PC-3 (cell line): ENCODE measurements at regions not wholly inside any gene's neighbourhood (a gene's known extent, or its start where the extent isn't known, plus 50 kb on each side); places are given as distances from the start of the nearest gene placed in this dataset.

ENCODE experiments used
- ATAC-seq: fragments of 200-7000 bp; cut with Tn5 transposase; 2 replicates; pipeline ENCODE4 v1.9.1; 2020; ENCODE audit warnings: mild to moderate bottlenecking, moderate library complexity
- BruUV-seq: library from RNA; stranded (reverse); fragments of 400-500 nt; replicated peaks from 2 replicates; lab custom pipeline; 2021; lab: Mats Ljungman, UMichigan
- CTCF ChIA-PET: fragments of 300-600 bp; sonication (Branson Sonifier 250); formaldehyde crosslinking; loops from one replicate; lab custom pipeline; 2022; ENCODE audit warnings: antibody characterized with exemption; lab: Charles Lee
- POLR2A ChIA-PET: fragments of 300-600 bp; sonication (Branson Sonifier 250); formaldehyde crosslinking; loops from one replicate; lab custom pipeline; 2022; ENCODE audit warnings: antibody characterized with exemption; ENCODE audit not compliant: unreplicated experiment; lab: Charles Lee
- DNase-seq: peaks from one replicate; pipeline ENCODE4 v3.0.0-alpha.2; 2015
- H2AFZ ChIP-seq: fragments of 300-600 bp; sonication (generic); 2 replicates; pipeline ENCODE4 v1.6.0; 2016; ENCODE audit warnings: antibody characterized with exemption, low read length
- H3F3A ChIP-seq: fragments of 300-600 bp; sonication (generic); one replicate; pipeline ENCODE4 v1.6.0; 2017; ENCODE audit warnings: antibody characterized with exemption, low read length, control low read depth, mild to moderate bottlenecking; ENCODE audit not compliant: unreplicated experiment
- H3K27ac ChIP-seq: fragments of 300-600 bp; sonication (generic); 2 replicates; pipeline ENCODE4 v1.5.1; 2016; ENCODE audit warnings: mild to moderate bottlenecking, low read length
- H3K27me3 ChIP-seq: fragments of 300-600 bp; sonication (generic); 2 replicates; pipeline ENCODE4 v1.6.1; 2016; ENCODE audit warnings: low read length, mixed read lengths
- H3K36me3 ChIP-seq: fragments of 300-600 bp; sonication (generic); 2 replicates; pipeline ENCODE4 v1.6.1; 2016; ENCODE audit warnings: low read depth, mixed run types, low read length, mixed read lengths
- H3K4me1 ChIP-seq: fragments of 300-600 bp; sonication (generic); 2 replicates; pipeline ENCODE4 v1.5.1; 2016; ENCODE audit warnings: low read length; ENCODE audit not compliant: insufficient read depth
- H3K4me2 ChIP-seq: fragments of 300-600 bp; sonication (generic); 2 replicates; pipeline ENCODE4 v1.6.0; 2016; ENCODE audit warnings: low read length
- H3K4me3 ChIP-seq: fragments of 300-600 bp; sonication (generic); 2 replicates; pipeline ENCODE4 v1.5.1; 2016; ENCODE audit warnings: mild to moderate bottlenecking, low read length, mixed read lengths
- H3K79me2 ChIP-seq: fragments of 300-600 bp; sonication (generic); 2 replicates; pipeline ENCODE4 v1.6.1; 2017; ENCODE audit warnings: low read length, mixed read lengths
- H3K9ac ChIP-seq: fragments of 300-600 bp; sonication (generic); 2 replicates; pipeline ENCODE4 v1.6.0; 2016; ENCODE audit warnings: mild to moderate bottlenecking, low read length
- H3K9me2 ChIP-seq: fragments of 300-600 bp; sonication (generic); replicated peaks from 2 replicates; pipeline ENCODE4 v1.6.1; 2016; ENCODE audit warnings: mixed run types, low read length, mixed read lengths
- H3K9me3 ChIP-seq: fragments of 300-600 bp; sonication (generic); 2 replicates; pipeline ENCODE4 v1.6.1; 2016; ENCODE audit warnings: low read length, mixed read lengths
- H4K20me1 ChIP-seq: fragments of 300-600 bp; sonication (generic); 2 replicates; pipeline ENCODE4 v1.6.1; 2016; ENCODE audit warnings: low read length, mixed read lengths
- CTCF ChIP-seq: fragments of 300-600 bp; sonication (generic); conservative IDR thresholded peaks from 2 replicates; pipeline ENCODE4 v1.5.1; 2017; ENCODE audit warnings: antibody characterized with exemption, low read depth, mild to moderate bottlenecking, low read length
- EZH2 ChIP-seq: fragments of 300-600 bp; sonication (generic); IDR thresholded peaks from one replicate; pipeline ENCODE4 v1.6.1; 2017; ENCODE audit warnings: antibody characterized with exemption, mild to moderate bottlenecking, low read length; ENCODE audit not compliant: unreplicated experiment
- EZH2phosphoT487 ChIP-seq: fragments of 300-600 bp; sonication (generic); IDR thresholded peaks from 2 replicates; pipeline ENCODE4 v1.6.1; 2018; ENCODE audit warnings: mild to moderate bottlenecking, antibody characterized with exemption, low read length, borderline replicate concordance
- intact Hi-C: fragments of 100-400 bp; cut with micrococcal nuclease; formaldehyde crosslinking; loops from 2 replicates; pipeline ENCODE4 v1.9.0; 2023

- BruUV-seq, result no TSS peak
- no peaks in the 10 kb centered on the region for H3K9me3 ChIP-seq
- no peaks in the 10 kb centered on the region for H3K79me2 ChIP-seq
- H3K9me2 ChIP-seq, result no peaks in the 10 kb centered on the region
- no peaks in the 10 kb centered on the region for H3K27me3 ChIP-seq
- intact Hi-C loops, result no loop called here
- H3K4me2 ChIP-seq, result no peak overlapping the region
- H3K4me3 ChIP-seq, result no peak overlapping the region
- H2AFZ ChIP-seq, result no peak overlapping the region
- CTCF ChIA-PET, result interaction anchor here (0.6 kb wide), 1 partner anchor 26 kb away, joined by 3 read pairs; no protein-coding TSS in a partner anchor
- POLR2A ChIA-PET, result no interaction called here
- no peak overlapping the region for H3K27ac ChIP-seq
- H3F3A ChIP-seq, result no peaks in the 10 kb centered on the region
- no peaks in the 10 kb centered on the region for H3K36me3 ChIP-seq
- H4K20me1 ChIP-seq, result no peaks in the 10 kb centered on the region
- H3K9ac ChIP-seq, result no peak overlapping the region
- no peaks in the 10 kb centered on the region for H3K4me1 ChIP-seq
- DNase-seq, result no peak
- ATAC-seq, result no peak
- no peak for TF ChIP-seq CTCF
- TF ChIP-seq EZH2phosphoT487, result no peak
These were observed 123.2 kb upstream of the VGLL2 start for GRCh38 chr6:117142142-117142541.

GRCh38 chr6:117142995-117143394 is 122.4 kb upstream of the VGLL2 start:
- H3K79me2 ChIP-seq, result no peaks in the 10 kb centered on the region
- TF ChIP-seq CTCF (no peak), EZH2 (no peak)
- no peaks in the 10 kb centered on the region for H3F3A ChIP-seq
- H3K36me3 ChIP-seq, result no peaks in the 10 kb centered on the region
- H3K4me2 ChIP-seq, result no peak overlapping the region
- H3K9ac ChIP-seq, result no peak overlapping the region
- no TSS peak for BruUV-seq
- no peaks in the 10 kb centered on the region for H3K27me3 ChIP-seq
- H2AFZ ChIP-seq, result no peak overlapping the region
- H3K4me1 ChIP-seq, result no peaks in the 10 kb centered on the region
- ATAC-seq (no peak), DNase-seq (no peak)
- ChIA-PET POLR2A (no interaction called here), CTCF (no interaction called here)
- H3K9me3 ChIP-seq, result no peaks in the 10 kb centered on the region
- intact Hi-C loops, result no loop called here
- H3K27ac ChIP-seq, result no peak overlapping the region
- H3K9me2 ChIP-seq, result no peaks in the 10 kb centered on the region
- H3K4me3 ChIP-seq, result no peak overlapping the region
- H4K20me1 ChIP-seq, result no peaks in the 10 kb centered on the region

- no peaks in the 10 kb centered on the region for H3K4me1 ChIP-seq
- no peak for DNase-seq
- H3K9me3 ChIP-seq, result no peaks in the 10 kb centered on the region
- no peak overlapping the region for H3K9ac ChIP-seq
- no peaks in the 10 kb centered on the region for H3K36me3 ChIP-seq
- no peaks in the 10 kb centered on the region for H3K9me2 ChIP-seq
- H3K4me2 ChIP-seq, result no peak overlapping the region
- H4K20me1 ChIP-seq, result no peaks in the 10 kb centered on the region
- H3F3A ChIP-seq, result no peaks in the 10 kb centered on the region
- intact Hi-C loops, result no loop called here
- H3K27me3 ChIP-seq, result no peaks in the 10 kb centered on the region
- BruUV-seq, result no TSS peak
- POLR2A ChIA-PET, result no interaction called here
- no peak overlapping the region for H2AFZ ChIP-seq
- peak; percentile 57 for ATAC-seq
- no peak overlapping the region for H3K27ac ChIP-seq
- CTCF ChIA-PET, result no interaction called here
- H3K4me3 ChIP-seq, result no peak overlapping the region
- no peak for TF ChIP-seq EZH2
- TF ChIP-seq CTCF, result no peak
- TF ChIP-seq EZH2phosphoT487, result no peak
- H3K79me2 ChIP-seq, result no peaks in the 10 kb centered on the region
These were observed 121.7 kb upstream of the VGLL2 start for GRCh38 chr6:117143647-117144046.
